ENCODE measurements at regions not wholly inside any gene's neighbourhood (a gene's known extent, or its start where the extent isn't known, plus 50 kb on each side); places are given as distances from the start of the nearest gene placed in this dataset.
"Not testable (repeated sequence)": the region's sequence is repeated elsewhere in the genome, so short reads cannot be mapped to it uniquely, and the experiment has no call there.

DNA sequence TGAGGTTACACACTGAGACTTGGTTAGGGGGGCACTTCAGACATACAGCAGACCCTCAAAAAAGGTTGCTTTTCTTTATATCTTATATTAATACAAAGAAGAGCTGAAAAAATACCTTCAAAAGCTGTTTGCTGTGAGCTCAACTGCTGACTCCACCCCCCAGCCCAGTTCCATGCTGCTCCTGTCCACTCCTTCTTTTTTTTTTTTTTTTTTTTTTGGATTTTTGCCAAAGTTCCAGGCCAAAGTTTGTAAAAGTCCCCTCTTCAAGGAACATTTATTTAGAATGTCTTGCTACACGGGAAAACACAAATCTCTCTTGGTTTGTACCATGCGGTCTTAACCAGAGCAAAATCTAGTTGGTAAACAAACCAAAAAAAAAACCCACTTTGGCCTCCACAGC, 85.3 kb upstream of the AKAP12 start:
- peak; percentile 9 for DNase-seq (ENCODE audit: low spot score)

DNA sequence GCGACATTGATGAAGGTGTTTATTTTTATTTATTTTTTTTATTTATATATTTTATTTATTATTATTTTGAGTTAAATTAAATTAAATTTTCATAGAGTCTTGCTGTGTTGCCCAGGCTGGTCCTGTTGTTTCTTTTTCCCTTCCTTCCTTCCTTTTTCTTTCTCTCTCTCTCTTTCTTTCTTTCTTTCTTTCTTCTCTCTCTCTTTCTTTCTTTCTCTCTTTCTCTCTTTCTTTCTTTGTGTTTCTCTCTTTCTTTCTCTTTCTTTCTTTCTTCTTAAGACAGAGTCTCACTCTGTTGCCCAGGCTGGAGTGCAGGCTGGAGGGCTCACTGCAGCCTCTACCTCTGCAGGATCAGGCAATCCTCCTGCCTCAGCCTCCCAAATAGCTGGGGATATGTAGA, 84.7 kb upstream of the AKAP12 start:
- no peak for DNase-seq (ENCODE audit: low spot score)

DNA sequence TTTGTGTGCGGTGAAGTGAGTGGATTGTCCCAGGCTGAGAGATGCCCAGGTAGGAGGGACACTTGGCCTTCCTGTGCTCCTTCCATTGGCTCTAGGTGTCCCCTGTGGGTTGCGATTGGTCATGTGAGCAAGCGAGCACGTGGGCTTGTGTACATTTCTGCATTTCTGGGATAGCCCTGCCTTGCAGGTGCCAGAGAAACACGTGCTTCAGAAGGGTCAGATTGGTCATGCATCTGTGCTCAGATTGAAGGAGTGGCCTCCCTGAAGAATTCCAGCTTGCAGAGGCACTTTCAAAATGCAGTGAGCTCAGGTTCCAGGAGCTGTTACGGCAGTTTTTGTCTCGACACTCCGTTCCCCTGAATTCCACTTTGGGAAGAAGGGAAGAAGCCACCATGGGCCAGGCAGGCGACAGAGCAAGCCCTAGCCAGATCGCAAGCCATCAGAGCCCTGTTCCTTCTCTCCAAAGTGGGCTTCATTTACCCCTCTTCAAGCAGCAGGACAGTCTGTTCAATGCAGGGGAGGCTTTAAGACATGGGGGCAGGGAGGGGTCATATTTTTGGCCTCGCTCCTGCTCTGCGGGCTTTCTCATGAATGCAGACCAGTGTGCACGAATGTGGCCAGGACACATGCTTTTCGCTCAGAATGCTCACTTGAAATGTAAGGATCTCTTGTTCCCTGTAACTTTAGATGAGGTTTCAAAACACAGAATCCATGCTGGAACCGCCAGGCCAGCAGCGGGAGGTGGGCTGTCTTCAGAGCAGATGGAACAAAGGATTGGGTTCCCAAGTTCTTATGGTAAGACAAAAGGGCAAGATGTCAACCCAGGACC, 78.6 kb upstream of the AKAP12 start:
- no peak for DNase-seq (ENCODE audit: low spot score)

DNA sequence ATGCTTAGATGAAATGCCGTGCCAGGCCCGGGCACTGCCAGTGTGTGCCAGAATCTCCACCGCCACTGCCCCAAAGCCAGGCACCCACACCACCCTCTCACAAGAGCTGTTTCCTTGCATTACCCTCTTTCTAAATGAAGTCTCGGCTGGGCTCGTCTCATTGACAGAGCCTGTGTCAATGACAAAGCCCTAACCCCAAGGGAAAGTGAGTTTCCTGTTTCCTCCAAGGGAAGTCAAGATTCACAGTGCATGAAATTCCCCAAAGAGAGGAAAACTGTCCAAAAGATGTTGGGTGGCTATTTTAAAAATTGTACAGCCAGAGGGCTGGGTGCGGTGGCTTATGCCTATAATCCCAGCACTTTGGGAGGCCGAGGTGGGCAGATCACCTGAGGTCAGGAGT, 75.4 kb upstream of the AKAP12 start:
- no peak for DNase-seq (ENCODE audit: low spot score)

DNA sequence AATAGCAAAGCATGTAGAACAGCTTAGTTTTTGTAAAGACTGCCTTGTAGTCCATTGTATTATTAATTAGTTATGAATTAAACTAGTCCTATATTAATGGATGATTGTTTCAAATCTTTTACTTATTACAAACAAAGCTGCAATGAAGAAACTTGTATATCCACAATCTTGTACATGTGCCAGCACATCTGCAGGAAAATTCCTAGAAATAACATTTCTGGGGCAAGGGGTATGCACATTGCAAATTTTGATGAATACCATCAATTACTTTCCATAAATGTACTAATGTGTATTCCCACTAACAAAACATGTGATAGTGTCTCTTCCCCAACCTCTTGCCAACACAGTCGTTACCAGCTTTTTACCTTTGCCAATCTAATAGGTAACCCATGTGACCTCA, 73.6 kb upstream of the AKAP12 start:
- no peak for DNase-seq (ENCODE audit: low spot score)

DNA sequence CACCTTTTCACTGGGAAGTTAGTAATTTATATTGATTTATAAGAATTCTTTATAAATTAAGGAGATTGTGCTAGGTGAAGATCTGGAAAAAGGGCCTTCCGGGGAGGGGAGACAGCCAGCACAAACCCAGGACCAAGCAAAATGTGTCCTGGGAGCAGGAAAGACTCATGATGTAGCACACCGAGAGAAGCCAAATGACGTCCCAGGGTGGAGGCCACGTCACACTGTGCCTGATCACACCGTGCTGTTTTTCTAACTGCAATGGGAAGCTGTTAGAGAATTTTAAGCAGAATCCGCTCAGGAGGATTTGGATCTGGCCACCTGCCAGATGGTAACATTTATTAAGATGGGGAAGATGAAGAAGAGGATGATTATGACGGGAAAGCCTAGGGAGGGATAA, 72.7 kb upstream of the AKAP12 start:
- DNase-seq (ENCODE audit: low spot score), result no peak

DNA sequence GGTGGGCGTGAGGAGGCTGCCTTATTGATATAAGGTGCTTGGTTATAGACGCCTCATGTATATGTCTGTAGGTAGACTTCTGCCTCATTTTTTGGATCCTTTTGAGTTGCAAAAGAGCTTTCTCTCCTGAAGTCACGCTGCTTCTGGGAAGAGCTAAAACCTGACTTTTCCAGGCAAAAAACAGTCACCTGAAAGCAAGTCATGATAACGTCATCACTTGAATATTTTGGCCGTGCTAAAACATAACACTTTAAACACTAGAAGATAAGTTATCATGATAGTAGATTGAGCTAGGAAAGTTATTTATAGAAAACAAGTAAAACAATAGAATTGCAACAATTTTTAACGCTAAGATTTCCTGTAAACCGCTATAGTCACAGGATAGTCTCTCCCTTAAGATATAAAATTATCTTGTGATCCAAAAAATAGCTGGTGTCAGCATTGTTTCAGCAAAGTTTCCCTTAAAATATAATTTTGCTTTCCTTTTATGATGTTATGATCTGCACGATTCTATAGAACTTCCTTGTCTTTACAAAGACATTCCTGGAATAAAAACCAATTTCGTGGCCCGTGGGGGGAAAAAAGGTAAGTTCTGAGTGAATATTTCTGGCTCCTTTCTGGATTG, 69.0 kb upstream of the AKAP12 start:
- no peak for DNase-seq (ENCODE audit: low spot score)

DNA sequence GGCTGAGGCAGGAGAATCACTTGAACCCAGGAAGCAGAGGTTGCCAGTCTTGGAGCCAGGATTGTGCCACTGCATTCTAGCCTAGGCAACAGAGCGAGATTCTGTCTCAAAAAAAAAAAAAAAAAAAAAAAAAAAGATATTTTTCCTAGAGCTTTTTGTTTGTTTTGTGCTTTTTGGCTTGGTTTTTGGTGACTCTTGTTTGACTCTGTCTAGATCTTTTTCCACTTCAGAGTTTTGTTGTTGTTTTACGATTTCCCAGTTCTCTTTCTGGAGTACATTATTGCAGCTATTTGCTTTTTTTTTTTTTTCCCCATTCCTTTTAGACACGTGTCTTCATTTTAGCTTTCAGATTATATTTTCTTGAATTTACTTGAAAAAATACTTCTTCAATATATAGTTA, 67.0 kb upstream of the AKAP12 start:
- no peak for DNase-seq (ENCODE audit: low spot score)

DNA sequence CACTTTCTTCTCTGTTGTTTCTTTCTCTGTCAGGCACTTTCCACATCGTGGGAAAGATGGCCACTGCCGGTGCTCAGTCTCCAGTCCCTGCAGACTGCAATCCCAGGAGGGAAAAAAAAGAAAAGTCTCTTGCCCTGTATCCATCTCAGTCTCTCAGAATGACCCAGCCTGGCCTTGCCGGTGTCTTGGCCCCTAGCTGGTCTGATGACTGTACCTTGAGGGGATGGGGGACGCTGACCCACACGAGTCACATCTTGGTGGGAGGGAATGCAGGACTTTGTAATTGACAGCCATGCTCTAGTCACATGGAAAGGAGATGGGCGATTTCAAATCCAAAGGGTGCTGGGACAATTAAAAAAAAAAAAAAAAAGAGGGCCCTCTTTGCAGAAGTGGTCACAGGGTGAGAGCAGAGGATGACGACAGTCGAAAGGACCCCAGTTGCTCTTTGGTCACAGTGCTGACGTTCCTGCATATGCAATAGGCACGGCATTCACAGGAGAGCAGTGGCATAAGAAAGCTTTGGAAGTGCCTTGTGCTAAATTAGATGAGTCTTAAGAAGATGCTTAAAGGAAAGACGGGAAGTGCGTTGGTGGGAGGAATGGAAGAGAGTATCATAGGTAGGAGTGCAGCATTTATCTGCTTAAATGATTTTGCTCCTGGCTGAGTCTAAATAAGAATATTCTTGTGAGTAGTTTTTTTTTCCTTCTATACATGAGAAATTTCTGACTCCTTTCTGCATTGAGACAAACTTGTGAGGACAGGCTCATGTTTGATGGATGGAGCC, 63.9 kb upstream of the AKAP12 start:
- no peak for DNase-seq (ENCODE audit: low spot score)

DNA sequence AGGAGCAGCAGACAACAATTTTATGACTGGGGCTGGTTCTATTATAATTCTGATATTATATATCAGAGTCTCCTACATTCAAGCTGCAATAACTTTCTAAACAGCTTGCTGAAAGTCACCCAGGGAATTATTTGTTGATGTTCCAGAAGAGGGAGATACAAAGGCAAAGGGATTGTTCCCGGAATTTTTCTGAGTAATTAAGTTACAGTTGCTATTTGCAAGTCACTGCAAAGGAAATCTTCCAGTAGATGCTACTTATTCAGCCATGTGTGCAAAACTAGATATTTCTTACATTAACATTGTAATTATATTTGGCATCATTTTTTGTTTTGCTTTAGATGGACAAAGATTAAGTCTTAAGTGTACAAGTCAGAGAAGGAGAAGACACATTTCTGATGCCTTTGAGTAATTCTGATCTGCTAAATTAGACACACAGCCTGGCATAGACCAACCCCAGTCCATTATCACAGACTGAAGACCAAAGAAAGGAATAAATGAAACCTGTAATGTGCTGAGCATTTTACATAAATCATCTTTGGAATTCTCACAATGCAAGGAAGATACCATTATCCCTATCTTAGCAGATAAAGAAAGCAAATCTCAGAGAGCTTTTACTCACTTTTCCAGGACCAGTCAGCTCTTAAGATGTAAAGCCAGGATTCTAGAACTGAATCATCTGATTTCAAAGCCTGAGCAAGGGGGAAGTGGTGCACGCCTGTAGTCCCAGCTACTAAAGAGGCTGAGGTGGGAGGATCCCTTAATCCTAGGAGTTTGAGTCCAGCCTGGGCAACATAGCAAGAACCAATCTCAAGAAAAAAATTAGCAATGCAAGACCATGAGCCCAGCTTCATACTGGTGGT, 62.6 kb upstream of the AKAP12 start:
- no peak for DNase-seq (ENCODE audit: low spot score)

DNA sequence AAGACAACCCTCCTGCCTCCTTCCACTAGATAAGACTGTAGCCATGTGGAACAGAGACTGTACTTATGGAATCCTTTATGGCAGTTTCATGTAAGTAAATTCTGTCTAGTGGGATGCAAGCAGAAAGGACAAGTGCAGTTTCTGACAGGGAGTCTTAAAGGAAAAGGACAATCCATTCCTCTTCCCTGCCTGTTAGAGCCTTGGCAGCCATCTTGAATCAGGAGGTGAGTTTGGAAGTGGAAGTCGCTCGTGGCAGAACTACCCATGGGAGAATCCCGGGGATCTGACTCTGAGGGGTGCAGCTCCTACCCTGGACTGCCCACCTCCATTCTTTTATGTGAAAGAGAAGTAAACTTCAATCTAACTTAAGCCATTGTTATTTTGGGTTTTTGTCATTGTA, 61.4 kb upstream of the AKAP12 start:
- no peak for DNase-seq (ENCODE audit: low spot score)

DNA sequence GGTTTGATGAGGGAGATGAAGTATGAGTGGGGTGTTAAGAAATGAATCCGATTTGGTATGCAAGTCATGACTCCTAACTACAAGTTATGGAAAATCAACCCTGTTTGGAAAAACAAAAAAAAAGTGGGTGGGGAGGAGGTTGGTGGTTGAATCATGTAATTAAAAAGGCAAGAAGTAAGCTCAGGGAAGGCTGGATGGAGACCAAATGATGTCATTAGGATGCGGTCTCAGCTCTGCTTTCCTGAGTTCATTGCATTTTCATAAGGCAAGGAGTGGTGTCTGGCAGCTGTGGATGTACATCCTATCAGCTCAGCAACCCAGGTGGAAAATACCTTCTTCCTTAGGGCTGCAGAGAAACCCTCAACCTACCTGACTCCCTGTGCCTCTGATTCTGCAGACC, 60.4 kb upstream of the AKAP12 start:
- no peak for DNase-seq (ENCODE audit: low spot score)

DNA sequence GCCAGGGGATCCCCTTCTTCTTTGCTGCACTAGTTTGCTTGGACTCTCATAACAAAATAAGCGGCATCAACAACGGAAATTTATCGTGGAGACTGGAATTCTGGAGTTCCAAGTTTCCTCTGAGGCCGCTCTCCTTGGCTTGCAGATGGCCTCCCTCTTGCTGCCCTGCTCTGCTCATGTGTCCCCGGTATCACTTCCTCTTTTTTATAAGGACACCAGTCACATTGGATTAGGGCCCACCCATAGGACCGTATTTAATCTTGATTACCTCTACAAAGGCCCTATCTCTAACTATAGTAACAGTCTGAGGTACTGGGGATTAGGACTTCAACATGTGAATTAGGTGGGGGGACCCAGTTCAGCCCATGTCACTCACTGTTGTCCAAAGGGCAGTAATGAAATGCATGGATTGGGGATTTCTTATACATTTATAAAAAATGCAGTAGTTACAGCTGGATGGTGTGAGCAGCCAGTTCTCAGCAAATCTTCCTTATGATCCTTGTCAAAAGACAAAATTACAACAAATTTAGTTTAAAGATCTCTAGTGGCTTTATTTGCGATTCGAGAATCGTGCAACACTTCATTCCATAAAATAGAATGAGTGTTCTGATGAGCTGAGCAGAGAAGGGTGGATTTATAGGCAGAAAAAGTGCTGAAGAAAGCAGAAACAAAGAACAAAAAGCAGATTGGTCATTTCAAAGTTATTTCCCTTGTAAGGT, 59.3 kb upstream of the AKAP12 start:
- no peak for DNase-seq (ENCODE audit: low spot score)

DNA sequence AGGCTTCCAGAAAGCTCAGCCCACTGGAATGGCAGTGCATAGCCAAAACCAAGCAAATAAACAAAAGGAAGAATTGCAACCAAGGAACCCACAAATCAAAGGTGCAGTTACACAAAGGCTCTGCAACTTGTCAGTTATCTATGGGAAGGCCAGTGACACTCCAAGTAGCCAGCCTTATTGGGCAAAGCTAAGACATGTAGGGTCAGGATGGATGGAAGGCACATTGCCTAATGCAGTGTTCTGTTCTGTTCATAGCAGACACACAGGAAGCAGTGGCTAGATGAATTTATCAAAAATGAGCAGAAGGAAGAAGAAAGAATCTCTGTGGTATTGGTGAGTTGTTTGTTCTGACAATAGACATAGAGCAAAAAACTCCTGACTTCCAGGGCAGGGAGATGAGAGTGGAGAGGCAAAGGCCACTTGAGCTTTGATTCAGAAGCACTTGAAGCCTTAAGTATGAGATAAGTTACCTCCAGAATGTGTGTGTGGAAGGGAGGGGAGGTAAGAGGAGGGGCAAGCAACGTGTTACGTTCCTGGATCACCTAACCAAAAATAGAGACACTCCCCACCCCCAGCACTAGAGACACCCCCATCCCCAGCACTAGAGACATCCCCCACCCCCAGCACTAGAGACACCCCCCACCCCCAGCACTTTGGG, 57.9 kb upstream of the AKAP12 start:
- DNase-seq (ENCODE audit: low spot score), result no peak

DNA sequence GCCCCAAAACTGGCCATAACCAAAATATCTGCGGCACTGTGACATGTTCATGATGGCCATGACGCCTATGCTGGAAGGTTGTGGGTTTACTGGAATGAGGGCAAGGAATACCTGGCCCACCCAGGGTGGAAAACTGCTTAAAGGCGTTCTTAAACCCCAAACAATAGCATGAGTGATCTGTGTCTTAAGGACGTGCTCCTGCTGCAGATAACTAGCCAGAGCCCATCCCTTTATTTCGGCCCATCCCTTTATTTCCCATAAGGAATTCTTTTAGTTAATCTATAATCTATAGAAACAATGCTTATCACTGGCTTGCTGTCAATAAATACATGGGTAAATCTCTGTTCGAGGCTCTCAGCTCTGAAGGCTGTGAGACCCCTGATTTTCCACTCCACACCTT, 56.8 kb upstream of the AKAP12 start:
- DNase-seq (ENCODE audit: low spot score), result not testable (repeated sequence)

DNA sequence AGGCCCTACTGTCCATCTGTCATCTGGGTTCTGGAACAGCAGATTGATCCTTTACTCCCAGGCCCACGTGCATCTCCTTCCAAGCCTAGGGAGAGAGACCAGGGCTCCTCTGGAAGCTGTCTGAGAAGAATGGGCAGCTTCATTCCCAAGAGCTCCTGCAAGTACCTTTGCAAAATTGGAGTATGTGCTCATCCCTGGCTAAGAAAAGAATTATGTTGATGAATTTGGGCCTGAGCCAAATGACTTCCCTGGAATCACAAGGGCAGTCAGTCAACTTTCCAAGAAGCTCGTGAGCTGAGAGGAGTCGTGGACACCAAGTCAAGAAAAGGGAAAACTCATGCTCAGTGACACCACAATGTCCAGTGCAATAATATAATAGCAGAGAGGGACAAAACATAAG, 54.6 kb upstream of the AKAP12 start:
- no peak for DNase-seq (ENCODE audit: low spot score)

DNA sequence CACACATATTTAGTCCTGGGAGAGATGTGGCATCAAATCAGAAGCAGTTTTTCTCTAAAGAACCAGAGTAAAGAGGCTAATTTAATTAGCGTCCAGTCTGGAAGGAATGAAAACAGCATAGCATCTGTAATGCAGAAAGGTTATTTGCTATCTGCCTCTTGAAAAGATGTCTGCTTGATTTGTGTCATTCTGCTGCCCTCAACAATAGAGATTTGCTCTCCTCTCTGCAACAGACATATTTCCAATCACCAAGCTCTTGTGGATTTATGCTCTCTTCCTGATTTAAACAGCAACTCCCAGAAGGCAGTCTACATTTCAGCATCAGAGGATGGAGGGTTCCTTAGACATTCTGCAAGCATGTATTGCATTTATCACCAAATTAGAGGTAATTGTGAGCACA, 53.5 kb upstream of the AKAP12 start:
- no peak for DNase-seq (ENCODE audit: low spot score)

DNA sequence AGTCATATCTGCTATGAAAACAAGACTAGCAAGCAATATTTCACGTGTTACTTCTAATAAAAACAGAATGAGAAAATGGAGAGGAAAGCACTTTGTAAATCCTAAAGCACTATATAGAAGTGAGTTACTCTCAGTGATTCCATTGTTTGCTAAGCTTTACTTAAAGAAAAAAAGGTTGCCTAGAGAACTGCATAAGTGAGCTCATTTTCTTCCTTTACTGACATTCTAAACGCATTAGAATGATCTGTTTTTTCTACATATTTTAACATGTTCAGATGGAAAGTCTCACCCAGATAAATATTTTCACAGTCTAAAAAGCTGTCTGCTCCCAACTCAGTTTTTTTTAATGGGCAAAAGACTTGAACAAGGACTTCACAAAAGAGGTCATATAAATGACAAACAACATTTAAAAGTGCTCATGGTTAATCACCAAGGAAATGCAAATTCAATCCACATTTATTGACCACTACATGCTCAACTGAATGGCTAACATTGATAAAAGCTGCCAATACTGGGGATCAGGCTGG, 52.9 kb upstream of the AKAP12 start:
- DNase-seq (ENCODE audit: low spot score), result no peak
